Ovary (tissue), 3 donors: ENCODE measurements at regions not wholly inside any gene's neighbourhood (a gene's known extent, or its start where the extent isn't known, plus 50 kb on each side); places are given as distances from the start of the nearest gene placed in this dataset.

Source experiments
- EP300 ChIP-seq: sonication (generic); formaldehyde crosslinking; IDR thresholded peaks from one replicate; pipeline ENCODE4 v1.6.1; 2017; ENCODE audit warnings: antibody characterized with exemption
- POLR2A ChIP-seq: fragments of 450-650 bp; IDR thresholded peaks from one replicate; pipeline ENCODE4 v1.6.1; 2017; ENCODE audit warnings: antibody characterized with exemption, mild to moderate bottlenecking, moderate library complexity
- TF ChIP-seq, protein P1 (sequence below), 3 donors: fragments of 450-650 bp in 2 of 3; fragments of 200-600 bp in 1 of 3; IDR thresholded peaks; one replicate each; pipeline versions ENCODE4 v1.5.1 to v1.8.0; 2016 to 2022; ENCODE audit warnings: antibody characterized with exemption in 3 of 3, mild to moderate bottlenecking in 1 of 3
- donor health status: DM: no; HTN: no; CAD: no.

DNA sequence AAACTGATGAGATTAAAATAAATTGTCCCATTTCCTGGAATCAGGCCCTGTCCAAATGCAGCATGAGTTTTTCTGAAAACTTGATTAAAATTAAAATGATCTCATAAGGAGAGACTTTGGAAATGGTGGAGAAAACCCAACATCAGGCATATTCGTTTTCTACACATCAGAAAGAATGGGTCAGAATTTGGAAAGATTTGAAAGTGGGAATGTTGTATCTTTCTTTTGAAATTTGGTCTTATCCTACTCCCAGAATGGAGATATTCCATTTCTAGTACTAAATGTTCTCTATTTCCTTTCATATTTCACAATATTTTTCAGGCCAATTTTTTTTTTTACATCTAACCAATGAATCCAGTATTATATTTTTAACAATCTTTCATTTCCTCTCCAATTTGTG, 223.9 kb upstream of the RXFP2 start:
- TF ChIP-seq, protein P1, sequence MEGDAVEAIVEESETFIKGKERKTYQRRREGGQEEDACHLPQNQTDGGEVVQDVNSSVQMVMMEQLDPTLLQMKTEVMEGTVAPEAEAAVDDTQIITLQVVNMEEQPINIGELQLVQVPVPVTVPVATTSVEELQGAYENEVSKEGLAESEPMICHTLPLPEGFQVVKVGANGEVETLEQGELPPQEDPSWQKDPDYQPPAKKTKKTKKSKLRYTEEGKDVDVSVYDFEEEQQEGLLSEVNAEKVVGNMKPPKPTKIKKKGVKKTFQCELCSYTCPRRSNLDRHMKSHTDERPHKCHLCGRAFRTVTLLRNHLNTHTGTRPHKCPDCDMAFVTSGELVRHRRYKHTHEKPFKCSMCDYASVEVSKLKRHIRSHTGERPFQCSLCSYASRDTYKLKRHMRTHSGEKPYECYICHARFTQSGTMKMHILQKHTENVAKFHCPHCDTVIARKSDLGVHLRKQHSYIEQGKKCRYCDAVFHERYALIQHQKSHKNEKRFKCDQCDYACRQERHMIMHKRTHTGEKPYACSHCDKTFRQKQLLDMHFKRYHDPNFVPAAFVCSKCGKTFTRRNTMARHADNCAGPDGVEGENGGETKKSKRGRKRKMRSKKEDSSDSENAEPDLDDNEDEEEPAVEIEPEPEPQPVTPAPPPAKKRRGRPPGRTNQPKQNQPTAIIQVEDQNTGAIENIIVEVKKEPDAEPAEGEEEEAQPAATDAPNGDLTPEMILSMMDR (IDR thresholded peaks at IDR 0.05): no peak
- TF ChIP-seq POLR2A (no peak), EP300 (no peak)
